ENCODE measurements at regions not wholly inside any gene's neighbourhood (a gene's known extent, or its start where the extent isn't known, plus 50 kb on each side); places are given as distances from the start of the nearest gene placed in this dataset.
"Not testable (repeated sequence)": the region's sequence is repeated elsewhere in the genome, so short reads cannot be mapped to it uniquely, and the experiment has no call there.

GRCh38 chr11:19627566-19627965 is 85.1 kb upstream of the NAV2 start:
- no peak for DNase-seq (ENCODE audit: low read depth in 2 of 2)

- no peak for DNase-seq (ENCODE audit: low read depth in 2 of 2)
These were observed 87.2 kb upstream of the NAV2 start for GRCh38 chr11:19625438-19625837.

- no peak for DNase-seq (ENCODE audit: low read depth in 2 of 2)
These were observed 94.7 kb upstream of the NAV2 start for GRCh38 chr11:19617696-19618523.

GRCh38 chr11:19615341-19616183 is 97.1 kb upstream of the NAV2 start:
- no peak for DNase-seq (ENCODE audit: low read depth in 2 of 2)

GRCh38 chr11:19614370-19614940 is 98.2 kb upstream of the NAV2 start:
- no peak for DNase-seq (ENCODE audit: low read depth in 2 of 2)

GRCh38 chr11:19612025-19612424 is 100.6 kb upstream of the NAV2 start:
- not testable (repeated sequence) for DNase-seq (ENCODE audit: low read depth in 2 of 2)

- no peak for DNase-seq (ENCODE audit: low read depth in 2 of 2)
These were observed 104.8 kb upstream of the NAV2 start for GRCh38 chr11:19607656-19608360.

GRCh38 chr11:19606856-19607655 is 105.6 kb upstream of the NAV2 start:
- no peak for DNase-seq (ENCODE audit: low read depth in 2 of 2)

GRCh38 chr11:19605520-19606371 is 106.9 kb upstream of the NAV2 start:
- no peak for DNase-seq (ENCODE audit: low read depth in 2 of 2)

GRCh38 chr11:19604679-19605375 is 107.8 kb upstream of the NAV2 start:
- DNase-seq (ENCODE audit: low read depth in 2 of 2), result no peak

- DNase-seq (ENCODE audit: low read depth in 2 of 2), result no peak
These were observed 108.9 kb upstream of the NAV2 start for GRCh38 chr11:19603771-19604170.

GRCh38 chr11:19602891-19603290 is 109.7 kb upstream of the NAV2 start:
- no peak for DNase-seq (ENCODE audit: low read depth in 2 of 2)

GRCh38 chr11:19602406-19602805 is 110.2 kb upstream of the NAV2 start:
- no peak for DNase-seq (ENCODE audit: low read depth in 2 of 2)

GRCh38 chr11:19601235-19601634 is 111.4 kb upstream of the NAV2 start:
- no peak for DNase-seq (ENCODE audit: low read depth in 2 of 2)

GRCh38 chr11:19599681-19600080 is 113.0 kb upstream of the NAV2 start:
- no peak for DNase-seq (ENCODE audit: low read depth in 2 of 2)

GRCh38 chr11:19598876-19599486 is 113.7 kb upstream of the NAV2 start:
- no peak for DNase-seq (ENCODE audit: low read depth in 2 of 2)

GRCh38 chr11:19598456-19598855 is 114.2 kb upstream of the NAV2 start:
- no peak for DNase-seq (ENCODE audit: low read depth in 2 of 2)

GRCh38 chr11:19597876-19598275 is 114.8 kb upstream of the NAV2 start:
- no peak for DNase-seq (ENCODE audit: low read depth in 2 of 2)

- no peak for DNase-seq (ENCODE audit: low read depth in 2 of 2)
These were observed 115.4 kb upstream of the NAV2 start for GRCh38 chr11:19597206-19597605.
